MM.1S (cell line): ENCODE measurements at regions not wholly inside any gene's neighbourhood (a gene's known extent, or its start where the extent isn't known, plus 50 kb on each side); places are given as distances from the start of the nearest gene placed in this dataset.

Experiments
- DNase-seq: peaks from one replicate; pipeline ENCODE4 v3.0.0-alpha.2; 2015
- H2AFZ ChIP-seq: fragments of 300-600 bp; sonication (generic); 2 replicates; pipeline ENCODE4 v1.6.0; 2016; ENCODE audit warnings: antibody characterized with exemption, low read length
- H3F3A ChIP-seq: fragments of 300-600 bp; sonication (generic); 2 replicates; pipeline ENCODE4 v1.6.1; 2016; ENCODE audit warnings: mild to moderate bottlenecking, antibody characterized with exemption, low read length, moderate library complexity, mixed read lengths; ENCODE audit not compliant: insufficient read depth
- H3K27ac ChIP-seq: fragments of 300-600 bp; sonication (generic); 2 replicates; pipeline ENCODE4 v1.5.1; 2016; ENCODE audit warnings: mild to moderate bottlenecking, low read length
- H3K27me3 ChIP-seq: fragments of 300-600 bp; sonication (generic); replicated peaks from 2 replicates; pipeline ENCODE4 v1.6.0; 2016; ENCODE audit warnings: low read length; ENCODE audit not compliant: insufficient read depth
- H3K36me3 ChIP-seq: fragments of 300-600 bp; sonication (generic); replicated peaks from 2 replicates; pipeline ENCODE4 v1.6.1; 2016; ENCODE audit warnings: mild to moderate bottlenecking, low read length, mixed read lengths; ENCODE audit not compliant: insufficient read depth
- H3K4me1 ChIP-seq: fragments of 300-600 bp; sonication (generic); 2 replicates; pipeline ENCODE4 v1.6.1; 2016; ENCODE audit warnings: low read length, mixed read lengths
- H3K4me2 ChIP-seq: fragments of 300-600 bp; sonication (generic); 2 replicates; pipeline ENCODE4 v1.6.0; 2016; ENCODE audit warnings: low read depth, low read length
- H3K4me3 ChIP-seq: fragments of 300-600 bp; sonication (generic); 2 replicates; pipeline ENCODE4 v1.5.1; 2016; ENCODE audit warnings: low read length, mixed read lengths
- H3K79me2 ChIP-seq: fragments of 300-600 bp; sonication (generic); 2 replicates; pipeline ENCODE4 v1.6.1; 2016; ENCODE audit warnings: mixed run types, low read length, mixed read lengths
- H3K9ac ChIP-seq: fragments of 300-600 bp; sonication (generic); 2 replicates; pipeline ENCODE4 v1.6.1; 2016; ENCODE audit warnings: low read length, mixed read lengths
- H3K9me2 ChIP-seq: fragments of 300-600 bp; sonication (generic); replicated peaks from 2 replicates; pipeline ENCODE4 v1.6.1; 2016; ENCODE audit warnings: mild to moderate bottlenecking, low read length, mixed read lengths; ENCODE audit not compliant: insufficient read depth
- H3K9me3 ChIP-seq: fragments of 300-600 bp; sonication (generic); replicated peaks from 2 replicates; pipeline ENCODE4 v1.6.1; 2016; ENCODE audit warnings: mild to moderate bottlenecking, low read length, mixed read lengths; ENCODE audit not compliant: insufficient read depth
- H4K20me1 ChIP-seq: fragments of 300-600 bp; sonication (generic); 2 replicates; pipeline ENCODE4 v1.6.1; 2016; ENCODE audit warnings: mild to moderate bottlenecking, low read length, moderate library complexity, mixed read lengths; ENCODE audit not compliant: insufficient read depth
- CTCF ChIP-seq: fragments of 300-600 bp; sonication (generic); IDR thresholded peaks from 2 replicates; pipeline ENCODE4 v1.5.1; 2016; ENCODE audit warnings: antibody characterized with exemption, low read length, mixed read lengths
- EZH2 ChIP-seq: fragments of 300-600 bp; sonication (generic); optimal IDR thresholded peaks from 2 replicates; pipeline ENCODE3; 2017; ENCODE audit warnings: low read depth, mild to moderate bottlenecking, antibody characterized with exemption, low read length, mixed read lengths
- EZH2phosphoT487 ChIP-seq: fragments of 300-600 bp; sonication (generic); IDR thresholded peaks from 2 replicates; pipeline ENCODE4 v1.6.1; 2018; ENCODE audit warnings: antibody characterized with exemption, low read length

- no peak for DNase-seq
- H3K4me1 ChIP-seq = no peaks in the 10 kb centered on the region
- H3K27me3 ChIP-seq = no peaks in the 10 kb centered on the region
- no peak overlapping the region for H2AFZ ChIP-seq
- H3K9me2 ChIP-seq = no peaks in the 10 kb centered on the region
- H4K20me1 ChIP-seq = no peaks in the 10 kb centered on the region
- H3K27ac ChIP-seq = no peak overlapping the region
- no peaks in the 10 kb centered on the region for H3K79me2 ChIP-seq
- no peak overlapping the region for H3K9ac ChIP-seq
- H3K4me2 ChIP-seq = no peak overlapping the region
- no peak for TF ChIP-seq EZH2
- TF ChIP-seq CTCF = no peak
- TF ChIP-seq EZH2phosphoT487 = no peak
- H3K36me3 ChIP-seq = no peaks in the 10 kb centered on the region
- no peaks in the 10 kb centered on the region for H3F3A ChIP-seq
- H3K9me3 ChIP-seq = no peaks in the 10 kb centered on the region
- no peak overlapping the region for H3K4me3 ChIP-seq
These were observed 283.6 kb downstream of the TMX3 start for GRCh38 chr18:68431111-68431921.

- no peaks in the 10 kb centered on the region for H3F3A ChIP-seq
- H3K36me3 ChIP-seq = no peaks in the 10 kb centered on the region
- no peak overlapping the region for H3K4me2 ChIP-seq
- H3K79me2 ChIP-seq = no peaks in the 10 kb centered on the region
- no peaks in the 10 kb centered on the region for H3K9me2 ChIP-seq
- H3K9ac ChIP-seq = no peak overlapping the region
- H3K27ac ChIP-seq = no peak overlapping the region
- TF ChIP-seq CTCF (no peak), EZH2phosphoT487 (no peak), EZH2 (no peak)
- no peak for DNase-seq
- no peak overlapping the region for H2AFZ ChIP-seq
- H4K20me1 ChIP-seq = no peaks in the 10 kb centered on the region
- H3K9me3 ChIP-seq = no peaks in the 10 kb centered on the region
- no peaks in the 10 kb centered on the region for H3K4me1 ChIP-seq
- no peak overlapping the region for H3K4me3 ChIP-seq
- no peaks in the 10 kb centered on the region for H3K27me3 ChIP-seq
These were observed 285.1 kb downstream of the TMX3 start for GRCh38 chr18:68429841-68430240.

GRCh38 chr18:68429111-68429510 lies 285.8 kb downstream of the TMX3 start:
- H3F3A ChIP-seq = no peaks in the 10 kb centered on the region
- H3K79me2 ChIP-seq = no peaks in the 10 kb centered on the region
- no peaks in the 10 kb centered on the region for H3K9me3 ChIP-seq
- no peak overlapping the region for H3K4me2 ChIP-seq
- no peaks in the 10 kb centered on the region for H3K36me3 ChIP-seq
- H3K4me1 ChIP-seq = no peaks in the 10 kb centered on the region
- no peak overlapping the region for H2AFZ ChIP-seq
- no peak for TF ChIP-seq EZH2phosphoT487
- TF ChIP-seq EZH2 = no peak
- no peak for TF ChIP-seq CTCF
- no peak for DNase-seq
- H4K20me1 ChIP-seq = no peaks in the 10 kb centered on the region
- no peak overlapping the region for H3K4me3 ChIP-seq
- no peaks in the 10 kb centered on the region for H3K27me3 ChIP-seq
- H3K27ac ChIP-seq = no peak overlapping the region
- H3K9me2 ChIP-seq = no peaks in the 10 kb centered on the region
- H3K9ac ChIP-seq = no peak overlapping the region
